NCI-H2171 (cell line): ENCODE measurements at regions not wholly inside any gene's neighbourhood (a gene's known extent, or its start where the extent isn't known, plus 50 kb on each side); places are given as distances from the start of the nearest gene placed in this dataset.
"Not testable (repeated sequence)": the region's sequence is repeated elsewhere in the genome, so short reads cannot be mapped to it uniquely, and the experiment has no call there.

Source experiments
- DNase-seq: peaks from one replicate; lab custom pipeline; 2025; lab: John Stamatoyannopoulos, UW

GRCh38 chr7:19377611-19378344 lies 232.6 kb upstream of the FERD3L start:
- DNase-seq, result peak; percentile 31

DNA sequence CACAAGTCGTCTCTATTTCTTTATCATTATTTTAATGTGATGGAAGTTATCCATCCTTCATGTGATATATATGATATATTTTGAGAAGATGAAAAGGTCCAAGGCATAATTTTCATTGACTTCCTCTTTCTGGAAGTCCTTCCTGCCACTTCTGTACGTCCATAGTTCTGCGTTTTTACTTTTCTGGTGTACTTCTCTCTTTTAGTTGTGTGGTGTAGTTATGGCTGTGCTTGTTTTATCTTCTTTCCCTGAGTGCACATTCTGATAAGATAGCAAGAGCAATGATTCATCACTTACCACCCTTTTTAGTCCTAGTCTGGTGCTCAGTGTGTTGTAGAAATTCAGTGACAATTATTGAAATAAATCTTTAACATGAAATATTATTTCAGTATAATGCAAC lies 231.3 kb upstream of the FERD3L start:
- no peak for DNase-seq

DNA sequence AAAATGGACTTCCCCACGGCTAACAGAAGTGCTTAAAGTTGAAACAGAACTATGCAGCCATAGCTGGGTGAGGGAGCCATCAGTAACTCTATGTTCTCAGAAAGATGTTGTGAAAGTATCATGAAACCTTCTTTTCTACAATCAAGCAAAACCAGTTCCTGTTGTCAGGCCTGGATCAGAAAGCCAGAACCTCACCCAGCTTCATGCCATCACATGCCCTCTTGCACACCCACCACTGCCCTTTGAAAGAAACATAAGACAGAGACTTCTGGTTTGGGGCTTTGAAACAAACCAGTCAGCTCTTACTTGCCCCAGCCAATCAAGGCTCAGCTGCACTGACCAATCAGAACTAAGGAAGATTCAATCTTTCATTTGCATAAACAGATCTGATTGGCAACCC lies 230.8 kb upstream of the FERD3L start:
- DNase-seq, result no peak

GRCh38 chr7:19373334-19373733 lies 228.1 kb upstream of the FERD3L start:
- no peak for DNase-seq

- peak; percentile 41 for DNase-seq
Measured at GRCh38 chr7:19369806-19370205, 224.6 kb upstream of the FERD3L start.

- DNase-seq, result no peak
Measured at GRCh38 chr7:19369182-19369581, 224.0 kb upstream of the FERD3L start.

DNA sequence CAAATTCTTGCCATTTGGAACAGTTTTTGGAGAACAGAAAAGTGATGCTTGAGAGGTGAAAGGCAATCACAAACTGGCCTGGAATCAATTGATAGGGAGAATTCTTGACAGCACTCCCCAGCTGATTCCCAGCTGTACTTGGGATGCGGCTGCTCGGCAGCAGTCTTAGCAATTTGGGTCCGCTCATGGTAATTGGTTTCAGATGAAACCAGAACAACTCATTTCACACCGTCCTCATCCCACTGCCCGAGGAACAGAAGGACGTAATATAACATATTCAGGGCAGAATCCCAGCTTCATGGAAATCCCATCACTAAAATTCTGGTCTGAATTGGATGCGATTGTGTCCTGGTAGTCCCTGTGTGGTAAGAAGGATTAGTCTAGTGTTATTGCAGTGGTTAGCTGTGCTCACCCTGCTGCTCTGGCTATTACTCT lies 223.3 kb upstream of the FERD3L start:
- DNase-seq, result no peak

DNA sequence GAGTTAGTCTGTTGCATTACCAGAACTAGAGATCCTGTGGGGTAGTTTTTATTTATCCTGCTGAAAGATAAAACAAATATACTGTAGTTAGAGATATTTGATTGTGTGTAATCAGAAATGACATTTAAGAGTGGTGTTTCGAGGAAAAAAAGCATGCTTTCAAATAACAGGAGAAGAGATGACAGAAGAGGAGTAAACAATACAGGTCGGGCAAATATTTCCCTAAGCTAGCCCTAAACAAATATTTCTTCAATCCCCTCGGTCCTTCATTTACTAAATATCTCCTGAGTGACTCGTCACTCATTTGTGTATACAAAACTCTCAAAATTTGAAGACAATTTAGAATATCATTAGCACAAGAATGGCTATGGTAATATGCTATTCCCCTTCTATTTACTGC lies 219.7 kb upstream of the FERD3L start:
- no peak for DNase-seq

- DNase-seq, result no peak
Measured at GRCh38 chr7:19362099-19362498, 216.9 kb upstream of the FERD3L start.

- DNase-seq, result no peak
Measured at GRCh38 chr7:19353180-19353579, 208.0 kb upstream of the FERD3L start.

GRCh38 chr7:19352305-19352695 lies 207.1 kb upstream of the FERD3L start:
- no peak for DNase-seq

- no peak for DNase-seq
Measured at GRCh38 chr7:19351341-19352304, 206.4 kb upstream of the FERD3L start.

DNA sequence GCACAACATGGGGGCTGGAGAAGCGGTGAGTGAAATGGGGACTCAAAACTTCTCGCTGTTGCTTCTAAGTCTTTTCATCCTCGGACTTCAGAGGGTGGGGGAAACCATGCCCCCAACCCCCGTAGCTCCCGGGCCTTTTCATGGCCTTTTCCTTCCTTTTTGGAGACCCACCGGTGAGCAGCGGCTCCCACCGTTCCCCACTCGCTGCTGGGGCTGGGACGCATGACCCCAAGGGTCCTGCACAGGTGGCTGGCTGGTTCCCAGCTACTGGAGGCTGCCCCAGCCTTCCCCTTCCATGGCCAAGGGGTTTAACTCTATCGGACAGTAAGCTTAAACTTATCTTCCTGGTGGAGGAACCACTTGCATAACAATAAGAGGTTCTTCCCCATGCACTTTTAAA lies 194.3 kb upstream of the FERD3L start:
- DNase-seq, result no peak

GRCh38 chr7:19338512-19338911 lies 193.3 kb upstream of the FERD3L start:
- DNase-seq, result not testable (repeated sequence)

DNA sequence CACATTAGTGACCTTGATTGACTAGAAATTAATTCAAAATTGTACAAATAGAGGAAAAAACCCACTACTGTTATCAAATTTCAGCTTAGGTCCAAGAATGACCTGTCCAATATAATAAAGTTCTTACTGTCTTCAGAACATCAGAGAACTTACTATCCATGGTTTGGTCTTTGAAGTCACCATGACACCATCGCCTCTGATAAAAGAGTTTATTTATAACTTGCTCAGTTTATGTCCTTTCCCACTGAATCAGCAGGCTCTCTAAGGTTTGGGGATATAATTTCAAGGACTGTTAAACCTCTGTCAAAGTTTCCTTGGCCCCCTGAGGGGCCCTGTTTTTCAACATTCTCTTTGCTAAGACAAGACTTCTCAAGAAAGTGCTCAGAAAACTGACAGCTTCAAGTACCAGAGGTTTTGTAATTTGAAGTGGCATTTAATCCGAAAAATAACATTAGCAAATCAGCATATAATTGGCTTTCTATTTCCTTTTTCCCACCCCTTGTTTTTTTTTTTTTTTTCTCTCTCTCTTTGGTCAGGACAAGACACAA lies 191.7 kb upstream of the FERD3L start:
- no peak for DNase-seq

GRCh38 chr7:19333706-19334105 lies 188.5 kb upstream of the FERD3L start:
- DNase-seq, result no peak

- no peak for DNase-seq
Measured at GRCh38 chr7:19327018-19327417, 181.8 kb upstream of the FERD3L start.

- DNase-seq, result no peak
Measured at GRCh38 chr7:19322002-19322401, 176.8 kb upstream of the FERD3L start.

GRCh38 chr7:19318287-19318686 lies 173.1 kb upstream of the FERD3L start:
- no peak for DNase-seq

DNA sequence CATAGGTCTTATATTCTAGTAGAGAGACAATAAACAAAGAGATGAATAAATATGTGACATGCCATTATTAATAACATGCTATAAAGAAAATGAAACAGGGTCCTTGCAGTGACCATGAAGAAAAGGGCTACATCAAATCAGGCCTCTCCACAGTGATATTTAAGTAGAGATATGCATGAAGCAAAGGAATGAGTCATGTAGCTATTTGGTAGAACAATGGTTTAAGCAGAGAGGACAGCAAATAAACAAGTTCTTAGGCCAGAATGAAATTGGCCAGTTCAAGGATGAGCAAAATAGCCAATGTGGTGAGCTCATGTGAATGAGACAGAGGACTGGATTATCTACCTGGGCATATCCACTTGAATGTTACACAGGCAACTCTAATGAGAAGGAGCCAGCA lies 172.2 kb upstream of the FERD3L start:
- no peak for DNase-seq

- DNase-seq, result no peak
Measured at GRCh38 chr7:19312416-19312815, 167.2 kb upstream of the FERD3L start.

DNA sequence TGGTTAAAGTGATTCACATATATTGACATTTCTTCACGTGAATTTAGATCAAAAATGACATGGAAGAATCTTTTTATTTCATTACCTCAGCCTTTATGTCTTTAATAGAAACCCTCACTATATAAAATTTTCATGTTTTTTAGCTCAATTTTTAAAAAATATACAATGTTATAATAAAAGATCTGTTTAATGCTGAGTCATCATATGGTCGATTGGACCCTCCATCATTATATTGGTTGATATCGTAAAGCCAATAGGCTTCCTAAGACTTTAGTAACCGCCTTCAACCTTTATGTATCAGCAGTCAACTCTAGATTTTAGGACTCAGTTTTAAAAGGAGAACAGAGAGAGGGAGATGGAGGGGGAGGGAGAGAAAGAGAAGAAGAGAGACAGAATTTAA lies 162.3 kb upstream of the FERD3L start:
- no peak for DNase-seq

- DNase-seq, result no peak
Measured at GRCh38 chr7:19305698-19306097, 160.5 kb upstream of the FERD3L start.
